H1 (cell line): ENCODE measurements at regions not wholly inside any gene's neighbourhood (a gene's known extent, or its start where the extent isn't known, plus 50 kb on each side); places are given as distances from the start of the nearest gene placed in this dataset.

ENCODE experiments used
- CTCF ChIA-PET: fragments of 300-600 bp; sonication (Branson Sonifier 250); formaldehyde crosslinking; loops from one replicate; lab custom pipeline; 2021; ENCODE audit not compliant: partially characterized antibody; lab: Charles Lee
- POLR2A ChIA-PET: fragments of 300-600 bp; sonication (Branson Sonifier 250); formaldehyde crosslinking; loops from one replicate; lab custom pipeline; 2021; ENCODE audit warnings: inconsistent platforms; ENCODE audit not compliant: partially characterized antibody; lab: Charles Lee
- DNase-seq, 2 experiments: peaks; one replicate each; pipeline versions ENCODE4 v3.0.0 to v3.0.0-alpha.2; 2010 to 2022; ENCODE audit warnings: low spot score in 2 of 2, low read depth in 1 of 2, mixed read lengths in 1 of 2
- FAIRE-seq: peaks from 2 replicates; lab custom pipeline; 2011; peaks lifted over from hg19 to GRCh38; lab: Jason Lieb, UNC
- H2AFZ ChIP-seq: 2 replicates; pipeline ENCODE4 v1.8.1; 2012; ENCODE audit warnings: low read length, inconsistent platforms
- H2AK5ac ChIP-seq: 2 replicates; pipeline ENCODE4 v1.6.1; 2013; ENCODE audit warnings: low read depth, low read length
- H2BK120ac ChIP-seq: replicated peaks from 2 replicates; pipeline ENCODE3; 2013; ENCODE audit warnings: low read depth, low read length, inconsistent platforms
- H2BK12ac ChIP-seq: 2 replicates; pipeline ENCODE4 v1.6.1; 2013; ENCODE audit warnings: low read depth, low read length
- H2BK15ac ChIP-seq: 2 replicates; pipeline ENCODE4 v1.6.1; 2013; ENCODE audit warnings: low read length
- H2BK20ac ChIP-seq: 2 replicates; pipeline ENCODE4 v1.6.1; 2013; ENCODE audit warnings: low read length
- H2BK5ac ChIP-seq: 2 replicates; pipeline ENCODE4 v1.6.1; 2013; ENCODE audit warnings: low read depth, low read length
- H3K14ac ChIP-seq: 2 replicates; pipeline ENCODE4 v1.6.1; 2013; ENCODE audit warnings: inconsistent platforms; ENCODE audit not compliant: insufficient read length
- H3K18ac ChIP-seq: 2 replicates; pipeline ENCODE4 v1.6.1; 2013; ENCODE audit warnings: low read length; ENCODE audit errors: extremely low read depth
- H3K23ac ChIP-seq: 2 replicates; pipeline ENCODE4 v1.6.1; 2013; ENCODE audit warnings: inconsistent platforms; ENCODE audit not compliant: insufficient read length
- H3K23me2 ChIP-seq: 2 replicates; pipeline ENCODE4 v1.6.1; 2013; ENCODE audit warnings: low read depth, low read length
- H3K27ac ChIP-seq: 2 replicates; pipeline ENCODE4 v1.6.1; 2011; ENCODE audit warnings: low read depth, low read length, inconsistent platforms
- H3K27me3 ChIP-seq, 4 experiments: replicated peaks in 1 of 4; 1 replicate in 1 of 4; 2 replicates in 3 of 4; pipeline versions ENCODE4 v1.6.1 to v1.8.1; 2011 to 2013; ENCODE audit warnings: low read length in 3 of 4, mild to moderate bottlenecking in 3 of 4, inconsistent platforms in 2 of 4, mixed read lengths in 2 of 4, moderate library complexity in 1 of 4; ENCODE audit not compliant: control insufficient read depth in 3 of 4, insufficient read depth in 3 of 4; ENCODE audit errors: extremely low read depth in 1 of 4
- H3K36me3 ChIP-seq, 4 experiments: 2 replicates each; pipeline versions ENCODE4 v1.6.1 to v1.8.1; 2011 to 2013; ENCODE audit warnings: mild to moderate bottlenecking in 4 of 4, low read length in 3 of 4, moderate library complexity in 2 of 4, control low read depth in 1 of 4, inconsistent platforms in 1 of 4; ENCODE audit not compliant: insufficient read depth in 4 of 4, control insufficient read depth in 2 of 4
- H3K4ac ChIP-seq: replicated peaks from 2 replicates; pipeline ENCODE3; 2013; ENCODE audit warnings: low read length, low read depth, mixed read lengths, inconsistent platforms; ENCODE audit not compliant: insufficient read length
- H3K4me1 ChIP-seq, 4 experiments: replicated peaks in 1 of 4; 1 replicate in 1 of 4; 2 replicates in 3 of 4; pipeline versions ENCODE4 v1.6.1 to v1.8.1; 2011 to 2013; ENCODE audit warnings: low read length in 3 of 4, inconsistent platforms in 2 of 4, mixed read lengths in 1 of 4; ENCODE audit not compliant: insufficient read depth in 4 of 4, control insufficient read depth in 3 of 4
- H3K4me2 ChIP-seq, 2 experiments: 2 replicates each; pipeline versions ENCODE4 v1.6.1 to v1.8.1; 2011 to 2013; ENCODE audit warnings: low read depth in 2 of 2, low read length in 2 of 2, control low read depth in 1 of 2, inconsistent platforms in 1 of 2, mild to moderate bottlenecking in 1 of 2; ENCODE audit not compliant: insufficient read depth in 1 of 2
- H3K4me3 ChIP-seq, 4 experiments: fragments of 200-600, 300-600 bp in 1 of 4; sonication (generic), shearing (Covaris generic), sonication (Bioruptor Twin) in 1 of 4; 2 replicates each; pipeline versions ENCODE4 v1.5.1 to v1.8.1; 2011 to 2016; ENCODE audit warnings: low read length in 4 of 4, low read depth in 3 of 4, control low read depth in 2 of 4, inconsistent platforms in 2 of 4, mild to moderate bottlenecking in 2 of 4, mixed read lengths in 1 of 4, moderate library complexity in 1 of 4; ENCODE audit not compliant: insufficient read depth in 2 of 4; ENCODE audit errors: extremely low read depth in 1 of 4
- H3K56ac ChIP-seq: replicated peaks from 2 replicates; pipeline ENCODE3; 2013; ENCODE audit warnings: low read depth, mild to moderate bottlenecking, mixed read lengths, low read length, inconsistent platforms; ENCODE audit not compliant: insufficient read length
- H3K79me1 ChIP-seq: 2 replicates; pipeline ENCODE4 v1.6.1; 2013; ENCODE audit warnings: low read depth, low read length, control low read depth
- H3K79me2 ChIP-seq, 2 experiments: 2 replicates each; pipeline versions ENCODE4 v1.6.1 to v1.8.1; 2012 to 2013; ENCODE audit warnings: low read length in 2 of 2, mild to moderate bottlenecking in 2 of 2, inconsistent platforms in 1 of 2; ENCODE audit not compliant: insufficient read depth in 2 of 2, control insufficient read depth in 1 of 2
- H3K9ac ChIP-seq, 4 experiments: replicated peaks in 1 of 4; 1 replicate in 1 of 4; 2 replicates in 3 of 4; pipeline versions ENCODE4 v1.6.1 to v1.8.1; 2011 to 2013; ENCODE audit warnings: low read depth in 3 of 4, low read length in 3 of 4, control low read depth in 2 of 4, mild to moderate bottlenecking in 2 of 4, moderate library complexity in 2 of 4, inconsistent platforms in 1 of 4; ENCODE audit errors: extremely low read depth in 1 of 4
- H3K9me3 ChIP-seq, 2 experiments: 2 replicates each; pipeline versions ENCODE4 v1.6.1 to v1.8.1; 2012 to 2013; ENCODE audit warnings: mild to moderate bottlenecking in 2 of 2, moderate library complexity in 2 of 2, control low read depth in 1 of 2, inconsistent platforms in 1 of 2, low read depth in 1 of 2, low read length in 1 of 2, mixed read lengths in 1 of 2; ENCODE audit not compliant: insufficient read depth in 2 of 2
- H4K20me1 ChIP-seq, 2 experiments: replicated peaks in 1 of 2; 2 replicates each; pipeline versions ENCODE3 to v1.8.1; 2011 to 2013; ENCODE audit warnings: inconsistent platforms in 2 of 2, low read length in 2 of 2, mild to moderate bottlenecking in 1 of 2; ENCODE audit not compliant: insufficient read depth in 2 of 2, control insufficient read depth in 1 of 2
- H4K5ac ChIP-seq: 2 replicates; pipeline ENCODE4 v1.6.1; 2013; ENCODE audit warnings: low read length, low read depth, mixed read lengths, inconsistent platforms; ENCODE audit not compliant: insufficient read length
- H4K8ac ChIP-seq: 2 replicates; pipeline ENCODE4 v1.8.0; 2013; ENCODE audit warnings: mild to moderate bottlenecking, moderate library complexity, low read length, inconsistent platforms; ENCODE audit not compliant: insufficient read depth; ENCODE audit errors: extremely low read depth
- H4K91ac ChIP-seq: replicated peaks from 2 replicates; pipeline ENCODE3; 2013; ENCODE audit warnings: low read length, mixed read lengths, inconsistent platforms; ENCODE audit not compliant: insufficient read length
- ATF2 ChIP-seq: IDR thresholded peaks from 2 replicates; pipeline ENCODE4 v1.6.1; 2012; ENCODE audit warnings: low read length, inconsistent platforms
- ATF3 ChIP-seq: IDR thresholded peaks from 2 replicates; pipeline ENCODE4 v1.6.1; 2011; ENCODE audit warnings: low read depth, mild to moderate bottlenecking, low read length; ENCODE audit not compliant: insufficient read depth
- CHD2 ChIP-seq: IDR thresholded peaks from 2 replicates; pipeline ENCODE4 v1.6.1; 2012; ENCODE audit warnings: low read length, improper control_type of control experiment
- GTF2F1 ChIP-seq: IDR thresholded peaks from 2 replicates; pipeline ENCODE4 v1.6.1; 2012; ENCODE audit warnings: low read depth, low read length, improper control_type of control experiment, borderline replicate concordance
- TAF7 ChIP-seq: optimal IDR thresholded peaks from 2 replicates; pipeline ENCODE3; 2011; ENCODE audit warnings: low read depth, mild to moderate bottlenecking, inconsistent platforms, low read length, moderate library complexity, borderline replicate concordance
- WGBS, 2 experiments: shearing (Covaris generic) in 1 of 2; methylation state at CpG; one replicate each; pipeline versions ENCODE4 v1.1.6 to v1.1.7; 2013 to 2015; ENCODE audit warnings: low lambda C conversion rate in 2 of 2, mixed read lengths in 2 of 2, inconsistent platforms in 1 of 2, low coverage in 1 of 2, missing lambda C conversion rate in 1 of 2; ENCODE audit not compliant: insufficient replicate concordance in 2 of 2, insufficient coverage in 1 of 2, insufficient read length in 1 of 2; ENCODE audit errors: extremely low coverage in 1 of 2, missing lambda C conversion rate in 1 of 2; 5-methylcytosine and 5-hydroxymethylcytosine counted together

- Histone ChIP-seq H3K23ac (no peak overlapping the region), H3K14ac (no peak overlapping the region), H3K27ac (no peak overlapping the region), H3K4me3 (no peak overlapping the region), H2BK120ac (no peak overlapping the region), H3K4ac (no peak overlapping the region), H2AK5ac (no peak overlapping the region), H4K5ac (no peak overlapping the region), H3K79me1 (no peaks in the 10 kb centered on the region), H2BK20ac (no peak overlapping the region), H2BK5ac (no peak overlapping the region), H3K27me3 (no peaks in the 10 kb centered on the region), H4K8ac (no peak overlapping the region), H3K4me1 (no peaks in the 10 kb centered on the region; a peak in 2 of 7 replicates), H2AFZ (no peak overlapping the region), H3K9me3 (peaks cover 9 to 16% of the 10 kb centered on the region in 2 experiments; a peak in 3 of 4 replicates), H3K4me2 (no peak overlapping the region), H3K23me2 (no peaks in the 10 kb centered on the region), H3K9ac (no peak overlapping the region), H3K56ac (no peak overlapping the region), H3K79me2 (no peaks in the 10 kb centered on the region), H4K91ac (no peak overlapping the region), H2BK15ac (no peak overlapping the region), H2BK12ac (no peak overlapping the region), H4K20me1 (no peaks in the 10 kb centered on the region), H3K36me3 (no peaks in the 10 kb centered on the region; a peak in 1 of 8 replicates), H3K18ac (no peak overlapping the region)
- ChIA-PET CTCF (interaction anchor here (1.1 kb wide), 1 partner anchor 305 kb away, joined by 3 read pairs; no protein-coding TSS in a partner anchor), POLR2A (no interaction called here)
- 66% methylated on average over 2 of the region's 2 CpGs; no CpG with 5 or more reads in 1 of the 2 experiments for WGBS, 2 experiments
- no peak for FAIRE-seq
- TF ChIP-seq TAF7, result no peak
- no peak for TF ChIP-seq CHD2
- no peak for TF ChIP-seq ATF3
- TF ChIP-seq GTF2F1, result no peak
- TF ChIP-seq ATF2, result no peak
- no peak for DNase-seq
These were observed 158.9 kb upstream of the TMEM106B start for GRCh38 chr7:12052211-12052610.
